Thoracic aorta (tissue), 2 donors: ENCODE measurements at regions not wholly inside any gene's neighbourhood (a gene's known extent, or its start where the extent isn't known, plus 50 kb on each side); places are given as distances from the start of the nearest gene placed in this dataset.

Experiments
- ATAC-seq: fragments of 150-250 bp; one replicate; pipeline ENCODE4 v1.8.0; 2017; ENCODE audit warnings: low read depth; ENCODE audit not compliant: insufficient number of reproducible peaks, low FRiP score
- DNase-seq: peaks from one replicate; pipeline ENCODE4 v3.0.0-alpha.2; 2020; ENCODE audit warnings: low spot score
- H3K27ac ChIP-seq, 2 donors: fragments of 200-600 bp; sonication (generic); 1 replicate in 1 of 2; 2 replicates in 1 of 2; pipeline ENCODE4 v1.5.1; 2016; ENCODE audit warnings: mild to moderate bottlenecking in 2 of 2, moderate library complexity in 2 of 2
- H3K27me3 ChIP-seq: fragments of 200-600 bp; sonication (generic); replicated peaks from 2 replicates; pipeline ENCODE4 v1.6.0; 2016; ENCODE audit warnings: mild to moderate bottlenecking; ENCODE audit not compliant: insufficient read depth
- H3K36me3 ChIP-seq: fragments of 200-600 bp; sonication (generic); one replicate; pipeline ENCODE4 v1.5.1; 2016
- H3K4me1 ChIP-seq, 2 donors: fragments of 200-600 bp; sonication (generic); 1 replicate in 1 of 2; 2 replicates in 1 of 2; pipeline versions ENCODE4 v1.5.1 to v1.6.0; 2016; ENCODE audit warnings: low read depth in 2 of 2, mild to moderate bottlenecking in 1 of 2; ENCODE audit not compliant: control insufficient read depth in 1 of 2
- H3K4me3 ChIP-seq: fragments of 200-600 bp; sonication (generic); 2 replicates; pipeline ENCODE4 v1.5.1; 2016; ENCODE audit warnings: mild to moderate bottlenecking
- H3K9me3 ChIP-seq: fragments of 200-600 bp; sonication (generic); 2 replicates; pipeline ENCODE4 v1.5.1; 2016
- CTCF ChIP-seq: fragments of 200-600 bp; sonication (generic); IDR thresholded peaks from one replicate; pipeline ENCODE4 v1.5.1; 2019; ENCODE audit warnings: antibody characterized with exemption

DNA sequence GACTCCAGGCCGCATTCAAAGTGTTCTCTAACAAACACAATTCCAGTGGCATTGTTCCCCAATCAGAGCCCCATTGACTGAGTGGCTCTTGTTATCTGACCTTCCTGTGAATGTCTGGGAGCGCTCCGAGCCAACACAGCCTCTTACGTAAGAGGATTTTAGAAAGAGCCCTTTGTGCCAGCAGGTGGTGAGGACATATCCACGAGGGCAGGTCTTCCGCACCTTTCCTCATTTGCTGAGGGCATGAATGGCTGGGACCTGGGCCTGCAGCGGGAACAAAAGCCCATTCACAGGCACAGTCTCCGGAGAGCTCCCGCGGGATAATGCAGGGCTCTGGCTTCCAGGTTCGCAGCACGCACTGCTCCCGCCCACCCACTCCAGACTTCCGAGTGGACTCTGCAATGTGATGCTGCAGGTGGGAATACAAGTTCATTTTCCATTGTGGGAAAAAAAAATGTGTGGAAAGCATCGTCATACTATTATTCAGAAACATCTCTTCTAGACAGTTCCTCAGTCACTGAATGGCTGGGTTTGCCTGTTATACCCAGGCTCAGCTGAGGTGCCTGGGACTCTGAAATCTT is 295.0 kb upstream of the IGFBP3 start:
- H3K4me3 ChIP-seq: no peak overlapping the region
- no peak for ATAC-seq
- no peaks in the 10 kb centered on the region for H3K27me3 ChIP-seq
- no peak for TF ChIP-seq CTCF
- H3K27ac ChIP-seq: no peak overlapping the region
- H3K4me1 ChIP-seq: no peaks in the 10 kb centered on the region
- no peaks in the 10 kb centered on the region for H3K36me3 ChIP-seq
- DNase-seq: no peak
- H3K9me3 ChIP-seq: no peaks in the 10 kb centered on the region

- H3K27ac ChIP-seq: no peak overlapping the region
- no peaks in the 10 kb centered on the region for H3K4me1 ChIP-seq
- no peaks in the 10 kb centered on the region for H3K27me3 ChIP-seq
- TF ChIP-seq CTCF: no peak
- no peak for DNase-seq
- no peak overlapping the region for H3K4me3 ChIP-seq
- H3K36me3 ChIP-seq: no peaks in the 10 kb centered on the region
- no peak for ATAC-seq
- H3K9me3 ChIP-seq: no peaks in the 10 kb centered on the region
Observed at GRCh38 chr7:46214526-46214925, 293.5 kb upstream of the IGFBP3 start.

GRCh38 chr7:46213154-46213537 is 292.1 kb upstream of the IGFBP3 start:
- DNase-seq: no peak
- no peak for TF ChIP-seq CTCF
- Histone ChIP-seq H3K4me3 (no peak overlapping the region), H3K27me3 (no peaks in the 10 kb centered on the region), H3K9me3 (no peaks in the 10 kb centered on the region), H3K36me3 (no peaks in the 10 kb centered on the region), H3K27ac (no peak overlapping the region), H3K4me1 (no peaks in the 10 kb centered on the region)
- ATAC-seq: no peak

DNA sequence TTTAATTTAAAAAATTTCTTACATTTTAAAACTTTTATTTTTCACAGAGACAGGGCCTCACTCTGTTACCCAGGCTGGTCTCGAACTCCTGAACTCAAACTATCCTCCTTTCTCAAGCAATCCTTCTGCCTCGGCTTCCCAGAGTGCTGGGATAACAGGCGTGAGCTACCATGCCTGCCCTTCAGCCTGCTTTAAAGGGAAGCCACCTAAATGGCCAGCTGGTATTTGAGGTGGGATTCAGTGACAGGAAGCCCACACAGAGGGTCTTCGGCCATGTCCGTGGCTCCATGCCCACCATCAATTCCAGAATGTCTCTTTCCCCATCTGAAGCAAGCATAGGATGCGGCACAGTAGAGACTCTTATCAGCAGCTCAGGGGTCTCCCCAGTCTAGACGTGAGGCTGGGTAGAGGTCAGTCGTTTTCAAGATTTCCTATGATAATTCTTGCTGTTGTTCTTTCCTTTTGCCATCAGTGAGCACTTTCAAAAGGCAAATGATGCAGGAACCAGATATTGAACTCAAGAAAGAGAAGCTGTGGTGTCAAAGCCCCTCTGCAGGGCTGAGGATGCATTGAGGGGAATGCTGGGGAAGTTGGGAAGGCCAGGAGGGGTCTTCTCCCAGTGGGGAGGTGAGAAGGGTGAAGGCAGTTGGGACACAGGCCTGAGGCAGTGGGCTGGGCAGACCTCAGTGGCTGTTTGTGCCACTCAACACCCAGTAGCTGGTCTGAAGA is 291.5 kb upstream of the IGFBP3 start:
- no peak overlapping the region for H3K4me3 ChIP-seq
- no peaks in the 10 kb centered on the region for H3K36me3 ChIP-seq
- no peak overlapping the region for H3K27ac ChIP-seq
- no peaks in the 10 kb centered on the region for H3K27me3 ChIP-seq
- H3K4me1 ChIP-seq: no peaks in the 10 kb centered on the region
- H3K9me3 ChIP-seq: no peaks in the 10 kb centered on the region
- ATAC-seq (no peak), DNase-seq (no peak)
- no peak for TF ChIP-seq CTCF

GRCh38 chr7:46210467-46210866 is 289.4 kb upstream of the IGFBP3 start:
- Histone ChIP-seq H3K27ac (no peak overlapping the region), H3K36me3 (no peaks in the 10 kb centered on the region), H3K27me3 (no peaks in the 10 kb centered on the region), H3K4me1 (no peaks in the 10 kb centered on the region), H3K9me3 (no peaks in the 10 kb centered on the region), H3K4me3 (no peak overlapping the region)
- no peak for TF ChIP-seq CTCF
- ATAC-seq: no peak
- DNase-seq: no peak
